K562 (cell line): ENCODE measurements at regions not wholly inside any gene's neighbourhood (a gene's known extent, or its start where the extent isn't known, plus 50 kb on each side); places are given as distances from the start of the nearest gene placed in this dataset.

Experiments
- ATAC-seq: fragments of 200-7000 bp; cut with Tn5 transposase; 3 replicates; pipeline ENCODE4 v1.9.1; 2020; ENCODE audit warnings: moderate library complexity
- BruUV-seq: library from RNA; stranded (reverse); fragments of 400-500 nt; replicated peaks from 2 replicates; lab custom pipeline; 2021; lab: Mats Ljungman, UMichigan
- CTCF ChIA-PET: fragments of 300-600 bp; formaldehyde crosslinking; extraction: SDS; loops from one replicate; lab custom pipeline; 2021; ENCODE audit warnings: low intra/inter-chr PET ratio; lab: Yijun Ruan, JAX
- POLR2A ChIA-PET: fragments of 300-600, 350-650 bp; sonication (Branson Sonifier 250); formaldehyde crosslinking; extraction: SDS; loops from one replicate; lab custom pipeline; 2021; ENCODE audit warnings: antibody characterized with exemption, inconsistent platforms; lab: Yijun Ruan, JAX
- DNase-seq, 4 experiments: peaks; one replicate each; pipeline versions ENCODE4 v3.0.0 to v3.0.0-alpha.2; 2011 to 2018; ENCODE audit warnings: low spot score in 3 of 4, mixed read lengths in 3 of 4; ENCODE audit errors: extremely low read depth in 1 of 4
- FAIRE-seq: peaks from 2 replicates; lab custom pipeline; 2011; peaks lifted over from hg19 to GRCh38; lab: Jason Lieb, UNC
- H2AFZ ChIP-seq: 2 replicates; pipeline ENCODE4 v1.6.0; 2011; ENCODE audit warnings: low read depth, low read length, control low read depth, inconsistent platforms
- H3K27ac ChIP-seq: fragments of 200-600 bp; 3 replicates; pipeline ENCODE4 v1.8.0; 2011; ENCODE audit warnings: low read depth, mild to moderate bottlenecking, control low read depth, inconsistent platforms, low read length, moderate library complexity, mixed read lengths; ENCODE audit errors: extremely low read depth
- H3K27me3 ChIP-seq, 2 experiments: fragments of 300-600 bp in 1 of 2; 2 replicates in 1 of 2; 3 replicates in 1 of 2; pipeline versions ENCODE4 v1.6.0 to v1.8.0; 2011; ENCODE audit warnings: inconsistent platforms in 2 of 2, low read length in 2 of 2, mild to moderate bottlenecking in 1 of 2, mixed read lengths in 1 of 2, moderate library complexity in 1 of 2; ENCODE audit not compliant: control insufficient read depth in 2 of 2, insufficient read depth in 2 of 2
- H3K36me3 ChIP-seq: fragments of 300-600 bp; 3 replicates; pipeline ENCODE4 v1.8.0; 2011; ENCODE audit warnings: mild to moderate bottlenecking, low read length, inconsistent platforms; ENCODE audit not compliant: control insufficient read depth, insufficient read depth
- H3K4me1 ChIP-seq, 2 experiments: fragments of 200-600 bp in 1 of 2; replicated peaks in 1 of 2; 2 replicates in 1 of 2; 3 replicates in 1 of 2; pipeline versions ENCODE4 v1.5.1 to v1.8.0; 2011; ENCODE audit warnings: inconsistent platforms in 2 of 2, low read length in 2 of 2, mild to moderate bottlenecking in 1 of 2, mixed read lengths in 1 of 2, moderate library complexity in 1 of 2; ENCODE audit not compliant: control insufficient read depth in 2 of 2, insufficient read depth in 2 of 2
- H3K4me2 ChIP-seq: 2 replicates; pipeline ENCODE4 v1.6.1; 2011; ENCODE audit warnings: low read length, control low read depth, inconsistent platforms, mixed read lengths; ENCODE audit not compliant: insufficient read depth
- H3K4me3 ChIP-seq: fragments of 200-600 bp; sonication (generic), shearing (Covaris generic); 2 replicates; pipeline ENCODE4 v1.5.1; 2016; ENCODE audit warnings: control low read depth, inconsistent platforms
- H3K79me2 ChIP-seq: fragments of 200-600 bp; 3 replicates; pipeline ENCODE4 v1.8.0; 2011; ENCODE audit warnings: low read length, inconsistent platforms; ENCODE audit not compliant: control insufficient read depth, insufficient read depth
- H3K9ac ChIP-seq, 2 experiments: 2 replicates each; pipeline versions ENCODE4 v1.6.0 to v1.6.1; 2011; ENCODE audit warnings: low read depth in 2 of 2, low read length in 2 of 2, control low read depth in 1 of 2, inconsistent platforms in 1 of 2, mild to moderate bottlenecking in 1 of 2, mixed read lengths in 1 of 2; ENCODE audit not compliant: insufficient read depth in 1 of 2
- H3K9me1 ChIP-seq: one replicate; pipeline ENCODE4 v1.6.0; 2011; ENCODE audit warnings: inconsistent platforms, mild to moderate bottlenecking, low read length, moderate library complexity; ENCODE audit not compliant: control insufficient read depth, insufficient read depth
- H3K9me3 ChIP-seq: replicated peaks from 2 replicates; pipeline ENCODE4 v1.5.1; 2011; ENCODE audit warnings: low read depth, low read length, inconsistent platforms; ENCODE audit not compliant: control insufficient read depth, insufficient read depth
- H4K20me1 ChIP-seq: replicated peaks from 2 replicates; pipeline ENCODE4 v1.6.1; 2011; ENCODE audit warnings: low read length, inconsistent platforms, mixed read lengths; ENCODE audit not compliant: control insufficient read depth, insufficient read depth
- GTF2A2 ChIP-seq: IDR thresholded peaks from 2 replicates; pipeline ENCODE4 v1.6.1; 2016; ENCODE audit warnings: mild to moderate bottlenecking, missing genetic modification characterization, missing compliant biosample characterization
- HLTF ChIP-seq: fragments of 450-650 bp; IDR thresholded peaks from 2 replicates; pipeline ENCODE4 v1.6.1; 2016
- HNRNPL ChIP-seq: fragments of 200-400 bp; formaldehyde crosslinking; IDR thresholded peaks from 2 replicates; pipeline ENCODE4 v1.6.1; 2017; ENCODE audit warnings: low read depth, mild to moderate bottlenecking, low read length
- MCM2 ChIP-seq: fragments of 450-650 bp; IDR thresholded peaks from 2 replicates; pipeline ENCODE4 v1.6.1; 2017; ENCODE audit warnings: low read depth, mild to moderate bottlenecking
- MXI1 ChIP-seq: IDR thresholded peaks from 2 replicates; pipeline ENCODE4 v1.6.1; 2011; ENCODE audit warnings: low read depth, mild to moderate bottlenecking, improper control_type of control experiment, low read length
- NFXL1 ChIP-seq: fragments of 450-650 bp; formaldehyde crosslinking; IDR thresholded peaks from 2 replicates; pipeline ENCODE4 v1.4.0; 2021; ENCODE audit warnings: mild to moderate bottlenecking
- RNF2 ChIP-seq: sonication (generic); IDR thresholded peaks from 2 replicates; pipeline ENCODE4 v1.6.1; 2016
- ZC3H11A ChIP-seq: IDR thresholded peaks from 2 replicates; pipeline ENCODE4 v1.6.1; 2012; ENCODE audit warnings: low read depth, low read length, improper control_type of control experiment
- ZNF146 ChIP-seq: IDR thresholded peaks from one replicate; pipeline ENCODE4 v1.6.1; 2018; ENCODE audit warnings: missing compliant biosample characterization; ENCODE audit not compliant: unreplicated experiment
- WGBS: fragments of 100-300 bp; shearing (Covaris generic); methylation state at CpG from one replicate; pipeline ENCODE4 v1.1.6; 2016; ENCODE audit warnings: low coverage, mixed read lengths; ENCODE audit not compliant: insufficient coverage; ENCODE audit errors: missing lambda C conversion rate; 5-methylcytosine and 5-hydroxymethylcytosine counted together
- in situ Hi-C: fragments of 300-500 bp; cut with MboI; formaldehyde crosslinking; loops from 4 replicates; pipeline ENCODE4 v1.15.0; 2018; ENCODE audit warnings: inconsistent platforms, mixed read lengths
- intact Hi-C: fragments of 100-400 bp; cut with micrococcal nuclease; formaldehyde crosslinking; loops from 2 replicates; pipeline ENCODE4 v1.14.2; 2022
- TF ChIP-seq, protein P1 (sequence below): IDR thresholded peaks from 2 replicates; pipeline ENCODE4 v1.6.1; 2011; ENCODE audit warnings: borderline replicate concordance, low read depth, mild to moderate bottlenecking, moderate library complexity, low read length; ENCODE audit not compliant: insufficient read depth, poor library complexity, severe bottlenecking
- TF ChIP-seq, protein P2 (sequence below): fragments of 250-450 bp; sonication (Bioruptor Pico); IDR thresholded peaks from 2 replicates; pipeline ENCODE4 v1.4.0; 2020
- TF ChIP-seq, protein P3 (sequence below): fragments of 450-650 bp; conservative IDR thresholded peaks from 2 replicates; pipeline ENCODE4 v1.6.1; 2016; ENCODE audit warnings: missing genetic modification characterization, low read depth, mild to moderate bottlenecking, missing compliant biosample characterization, moderate library complexity

DNA sequence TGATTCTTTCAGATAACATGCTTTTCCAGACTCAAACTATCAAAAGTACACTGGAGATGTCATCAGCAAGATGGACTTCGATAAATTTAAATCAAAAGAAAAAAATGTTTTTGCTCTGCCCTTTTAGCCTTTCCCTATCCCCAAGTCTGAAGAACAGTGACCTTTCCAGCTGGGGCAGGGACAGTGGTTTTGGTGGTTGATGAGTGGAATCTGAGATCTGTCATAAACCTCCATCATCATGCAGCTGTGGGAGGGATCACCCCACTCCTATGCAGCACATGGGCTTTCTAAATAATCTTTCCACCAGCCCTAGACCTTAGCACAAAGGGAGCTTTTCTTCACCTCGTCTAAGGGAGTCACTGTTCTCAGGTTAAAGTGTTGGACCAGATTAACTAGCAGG, 869.5 kb upstream of the SOX9 start:
- in situ Hi-C loops, result no loop called here
- H3K4me1 ChIP-seq, result no peaks in the 10 kb centered on the region

More for the DNA sequence above, 869.5 kb upstream of the SOX9 start:
- Histone ChIP-seq H3K4me3 (no peak overlapping the region), H3K27ac (no peak overlapping the region), H2AFZ (no peak overlapping the region), H3K9me1 (no peaks in the 10 kb centered on the region), H3K9me3 (no peaks in the 10 kb centered on the region), H3K36me3 (no peaks in the 10 kb centered on the region), H3K9ac (no peak overlapping the region), H3K79me2 (no peaks in the 10 kb centered on the region), H3K4me2 (no peak overlapping the region), H3K27me3 (no peaks in the 10 kb centered on the region), H4K20me1 (no peaks in the 10 kb centered on the region)
- intact Hi-C loops, result no loop called here
- 0% methylated on average over 2 of the region's 2 CpGs for WGBS
- CTCF ChIA-PET, result no interaction called here
- BruUV-seq, result no TSS peak
- POLR2A ChIA-PET, result no interaction called here
- TF ChIP-seq ZNF146 (CRISPR knock-in tag), result no peak
- TF ChIP-seq MXI1, result no peak
- TF ChIP-seq, protein P1, sequence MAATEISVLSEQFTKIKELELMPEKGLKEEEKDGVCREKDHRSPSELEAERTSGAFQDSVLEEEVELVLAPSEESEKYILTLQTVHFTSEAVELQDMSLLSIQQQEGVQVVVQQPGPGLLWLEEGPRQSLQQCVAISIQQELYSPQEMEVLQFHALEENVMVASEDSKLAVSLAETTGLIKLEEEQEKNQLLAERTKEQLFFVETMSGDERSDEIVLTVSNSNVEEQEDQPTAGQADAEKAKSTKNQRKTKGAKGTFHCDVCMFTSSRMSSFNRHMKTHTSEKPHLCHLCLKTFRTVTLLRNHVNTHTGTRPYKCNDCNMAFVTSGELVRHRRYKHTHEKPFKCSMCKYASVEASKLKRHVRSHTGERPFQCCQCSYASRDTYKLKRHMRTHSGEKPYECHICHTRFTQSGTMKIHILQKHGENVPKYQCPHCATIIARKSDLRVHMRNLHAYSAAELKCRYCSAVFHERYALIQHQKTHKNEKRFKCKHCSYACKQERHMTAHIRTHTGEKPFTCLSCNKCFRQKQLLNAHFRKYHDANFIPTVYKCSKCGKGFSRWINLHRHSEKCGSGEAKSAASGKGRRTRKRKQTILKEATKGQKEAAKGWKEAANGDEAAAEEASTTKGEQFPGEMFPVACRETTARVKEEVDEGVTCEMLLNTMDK, result no peak
- no peak for TF ChIP-seq HLTF
- no peak for TF ChIP-seq GTF2A2 (tag)
- TF ChIP-seq, protein P2, sequence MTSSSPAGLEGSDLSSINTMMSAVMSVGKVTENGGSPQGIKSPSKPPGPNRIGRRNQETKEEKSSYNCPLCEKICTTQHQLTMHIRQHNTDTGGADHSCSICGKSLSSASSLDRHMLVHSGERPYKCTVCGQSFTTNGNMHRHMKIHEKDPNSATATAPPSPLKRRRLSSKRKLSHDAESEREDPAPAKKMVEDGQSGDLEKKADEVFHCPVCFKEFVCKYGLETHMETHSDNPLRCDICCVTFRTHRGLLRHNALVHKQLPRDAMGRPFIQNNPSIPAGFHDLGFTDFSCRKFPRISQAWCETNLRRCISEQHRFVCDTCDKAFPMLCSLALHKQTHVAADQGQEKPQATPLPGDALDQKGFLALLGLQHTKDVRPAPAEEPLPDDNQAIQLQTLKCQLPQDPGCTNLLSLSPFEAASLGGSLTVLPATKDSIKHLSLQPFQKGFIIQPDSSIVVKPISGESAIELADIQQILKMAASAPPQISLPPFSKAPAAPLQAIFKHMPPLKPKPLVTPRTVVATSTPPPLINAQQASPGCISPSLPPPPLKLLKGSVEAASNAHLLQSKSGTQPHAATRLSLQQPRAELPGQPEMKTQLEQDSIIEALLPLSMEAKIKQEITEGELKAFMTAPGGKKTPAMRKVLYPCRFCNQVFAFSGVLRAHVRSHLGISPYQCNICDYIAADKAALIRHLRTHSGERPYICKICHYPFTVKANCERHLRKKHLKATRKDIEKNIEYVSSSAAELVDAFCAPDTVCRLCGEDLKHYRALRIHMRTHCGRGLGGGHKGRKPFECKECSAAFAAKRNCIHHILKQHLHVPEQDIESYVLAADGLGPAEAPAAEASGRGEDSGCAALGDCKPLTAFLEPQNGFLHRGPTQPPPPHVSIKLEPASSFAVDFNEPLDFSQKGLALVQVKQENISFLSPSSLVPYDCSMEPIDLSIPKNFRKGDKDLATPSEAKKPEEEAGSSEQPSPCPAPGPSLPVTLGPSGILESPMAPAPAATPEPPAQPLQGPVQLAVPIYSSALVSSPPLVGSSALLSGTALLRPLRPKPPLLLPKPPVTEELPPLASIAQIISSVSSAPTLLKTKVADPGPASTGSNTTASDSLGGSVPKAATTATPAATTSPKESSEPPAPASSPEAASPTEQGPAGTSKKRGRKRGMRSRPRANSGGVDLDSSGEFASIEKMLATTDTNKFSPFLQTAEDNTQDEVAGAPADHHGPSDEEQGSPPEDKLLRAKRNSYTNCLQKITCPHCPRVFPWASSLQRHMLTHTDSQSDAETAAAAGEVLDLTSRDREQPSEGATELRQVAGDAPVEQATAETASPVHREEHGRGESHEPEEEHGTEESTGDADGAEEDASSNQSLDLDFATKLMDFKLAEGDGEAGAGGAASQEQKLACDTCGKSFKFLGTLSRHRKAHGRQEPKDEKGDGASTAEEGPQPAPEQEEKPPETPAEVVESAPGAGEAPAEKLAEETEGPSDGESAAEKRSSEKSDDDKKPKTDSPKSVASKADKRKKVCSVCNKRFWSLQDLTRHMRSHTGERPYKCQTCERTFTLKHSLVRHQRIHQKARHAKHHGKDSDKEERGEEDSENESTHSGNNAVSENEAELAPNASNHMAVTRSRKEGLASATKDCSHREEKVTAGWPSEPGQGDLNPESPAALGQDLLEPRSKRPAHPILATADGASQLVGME (CRISPR knock-in tag), result no peak
- TF ChIP-seq ZC3H11A, result no peak
- no peak for TF ChIP-seq NFXL1
- TF ChIP-seq, protein P3, sequence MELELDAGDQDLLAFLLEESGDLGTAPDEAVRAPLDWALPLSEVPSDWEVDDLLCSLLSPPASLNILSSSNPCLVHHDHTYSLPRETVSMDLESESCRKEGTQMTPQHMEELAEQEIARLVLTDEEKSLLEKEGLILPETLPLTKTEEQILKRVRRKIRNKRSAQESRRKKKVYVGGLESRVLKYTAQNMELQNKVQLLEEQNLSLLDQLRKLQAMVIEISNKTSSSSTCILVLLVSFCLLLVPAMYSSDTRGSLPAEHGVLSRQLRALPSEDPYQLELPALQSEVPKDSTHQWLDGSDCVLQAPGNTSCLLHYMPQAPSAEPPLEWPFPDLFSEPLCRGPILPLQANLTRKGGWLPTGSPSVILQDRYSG (tag), result no peak
- TF ChIP-seq HNRNPL, result no peak
- no peak for TF ChIP-seq RNF2
- no peak for TF ChIP-seq MCM2
- DNase-seq (no peak), FAIRE-seq (no peak), ATAC-seq (no peak)
